GM12878 (cell line): ENCODE measurements at regions not wholly inside any gene's neighbourhood (a gene's known extent, or its start where the extent isn't known, plus 50 kb on each side); places are given as distances from the start of the nearest gene placed in this dataset.

Source experiments
- ATF2 ChIP-seq: IDR thresholded peaks from 2 replicates; pipeline ENCODE4 v1.6.1; 2012; ENCODE audit warnings: low read length, inconsistent platforms
- CTCF ChIP-seq, 3 experiments: IDR thresholded peaks in 2 of 3; conservative IDR thresholded peaks in 1 of 3; 2 replicates each; pipeline ENCODE4 v1.5.1; 2011; ENCODE audit warnings: low read depth in 3 of 3, low read length in 3 of 3, mild to moderate bottlenecking in 3 of 3, control low read depth in 2 of 3, moderate library complexity in 2 of 3, inconsistent platforms in 1 of 3, mixed read lengths in 1 of 3; ENCODE audit not compliant: control insufficient read depth in 2 of 3, insufficient read depth in 1 of 3; ENCODE audit errors: extremely low read depth in 1 of 3
- FOXK2 ChIP-seq: fragments of 450-650 bp; IDR thresholded peaks from 2 replicates; pipeline ENCODE4 v1.6.1; 2017; ENCODE audit warnings: mild to moderate bottlenecking, moderate library complexity
- KAT2A ChIP-seq: conservative IDR thresholded peaks from 2 replicates; pipeline ENCODE4 v1.6.1; 2011; ENCODE audit warnings: low read depth, low read length; ENCODE audit not compliant: control insufficient read depth
- KDM1A ChIP-seq: fragments of 200-600 bp; sonication (generic); IDR thresholded peaks from 2 replicates; pipeline ENCODE4 v1.6.1; 2016; ENCODE audit warnings: borderline replicate concordance
- POLR2A ChIP-seq: IDR thresholded peaks from 2 replicates; pipeline ENCODE4 v1.6.1; 2011; ENCODE audit warnings: low read depth, mild to moderate bottlenecking, low read length
- ZZZ3 ChIP-seq: IDR thresholded peaks from 2 replicates; pipeline ENCODE4 v1.6.1; 2011; ENCODE audit warnings: low read depth; ENCODE audit not compliant: control insufficient read depth, insufficient read length

- TF ChIP-seq ZZZ3 = no peak
- no peak for TF ChIP-seq POLR2A
- TF ChIP-seq KDM1A = no peak
- TF ChIP-seq KAT2A = no peak
- no peak for TF ChIP-seq FOXK2
- TF ChIP-seq CTCF (IDR thresholded peaks at IDR 0.05 in 2 of 3, conservative IDR thresholded peaks at IDR 0.05 in 1 of 3; ENCODE audit: control insufficient read depth in 2 of 3, extremely low read depth in 1 of 3, insufficient read depth in 1 of 3, low read depth in 3 of 3, low read length in 3 of 3) = no peak
- TF ChIP-seq ATF2 = no peak
These were observed 142.1 kb upstream of the ZNF438 start for GRCh38 chr10:31173752-31174151.
